ENCODE measurements at regions not wholly inside any gene's neighbourhood (a gene's known extent, or its start where the extent isn't known, plus 50 kb on each side); places are given as distances from the start of the nearest gene placed in this dataset.

DNA sequence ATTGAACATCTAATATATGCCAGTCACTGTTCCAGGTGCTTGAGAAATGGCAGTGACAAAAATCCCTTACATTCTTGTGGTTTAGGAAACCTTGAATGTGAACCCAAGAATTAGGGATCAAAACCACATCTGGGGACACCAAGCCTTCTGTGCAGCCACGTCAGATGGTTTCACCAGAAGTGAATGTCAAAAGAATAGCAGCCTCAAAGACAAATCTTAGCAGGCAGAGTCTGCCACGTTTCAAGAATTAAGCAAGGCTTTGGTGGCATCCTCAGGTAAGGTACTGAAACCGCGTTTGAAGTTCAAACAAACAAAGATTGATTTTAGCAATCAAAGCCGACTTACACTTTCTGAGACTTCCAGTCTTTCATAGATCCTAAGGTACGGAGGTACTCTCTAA is 225.5 kb upstream of the GNAI1 start:
- CTCF ChIA-PET (ENCODE audit: partially characterized antibody), result no interaction called here
- Mint-ChIP-seq H3K9me3 (peaks cover 0 to 19% (median 6%) of the 10 kb centered on the region in 8 donors), H3K36me3 (no peaks in the 10 kb centered on the region), H3K4me1 (no peaks in the 10 kb centered on the region), H3K27me3 (no peaks in the 10 kb centered on the region), H3K27ac (no peak overlapping the region), H3K4me3 (no peak overlapping the region)
- DNase-seq, result no peak
- intact Hi-C loops (cut with micrococcal nuclease), result no loop called here
- Histone ChIP-seq H3K9me3 (ENCODE audit: control insufficient read depth in 1 of 2, low read length in 2 of 2) (no peaks in the 10 kb centered on the region), H3K4me1 (ENCODE audit: insufficient read depth, low read length) (no peaks in the 10 kb centered on the region), H3K27ac (ENCODE audit: low read depth, low read length) (no peak overlapping the region), H3K27me3 (ENCODE audit: insufficient read depth, low read length) (no peaks in the 10 kb centered on the region), H3K36me3 (ENCODE audit: insufficient read depth, low read length) (no peaks in the 10 kb centered on the region), H3K4me3 (ENCODE audit: low read length in 2 of 2) (no peak overlapping the region)
- POLR2A ChIA-PET (ENCODE audit: partially characterized antibody), result no interaction called here

DNA sequence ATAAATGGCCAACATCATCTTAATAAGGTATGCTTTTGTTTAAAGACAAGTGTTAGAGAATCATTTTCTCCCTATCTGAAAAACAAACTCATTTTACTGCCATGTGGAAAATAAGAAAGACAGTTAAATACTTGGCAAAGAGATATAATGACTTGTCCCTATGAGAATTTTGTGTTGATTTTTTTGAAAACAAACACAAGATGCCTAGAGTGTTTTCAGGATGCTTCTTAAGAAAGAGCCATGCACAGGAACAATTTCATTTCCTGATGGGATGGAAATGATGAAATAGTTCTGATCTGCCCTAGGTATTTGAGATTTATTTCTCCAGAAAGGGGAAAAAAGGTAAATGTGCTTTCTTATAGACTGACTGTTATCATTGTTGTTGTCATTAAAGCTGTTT is 237.5 kb upstream of the GNAI1 start:
- H3K36me3 Mint-ChIP-seq, result no peaks in the 10 kb centered on the region
- intact Hi-C loops (cut with micrococcal nuclease), result no loop called here
- no peak overlapping the region for H3K4me3 Mint-ChIP-seq
- H3K9me3 Mint-ChIP-seq, result peaks cover 3 to 20% (median 7%) of the 10 kb centered on the region in 8 donors
- Histone ChIP-seq H3K4me1 (ENCODE audit: insufficient read depth, low read length) (no peaks in the 10 kb centered on the region), H3K4me3 (ENCODE audit: low read length in 2 of 2) (no peak overlapping the region), H3K36me3 (ENCODE audit: insufficient read depth, low read length) (no peaks in the 10 kb centered on the region), H3K9me3 (ENCODE audit: control insufficient read depth in 1 of 2, low read length in 2 of 2) (no peaks in the 10 kb centered on the region), H3K27me3 (ENCODE audit: insufficient read depth, low read length) (no peaks in the 10 kb centered on the region), H3K27ac (ENCODE audit: low read depth, low read length) (no peak overlapping the region)
- H3K27me3 Mint-ChIP-seq, result no peaks in the 10 kb centered on the region
- DNase-seq, result no peak
- CTCF ChIA-PET (ENCODE audit: partially characterized antibody), result no interaction called here
- H3K4me1 Mint-ChIP-seq, result no peaks in the 10 kb centered on the region
- POLR2A ChIA-PET (ENCODE audit: partially characterized antibody), result no interaction called here
- H3K27ac Mint-ChIP-seq, result no peak overlapping the region

DNA sequence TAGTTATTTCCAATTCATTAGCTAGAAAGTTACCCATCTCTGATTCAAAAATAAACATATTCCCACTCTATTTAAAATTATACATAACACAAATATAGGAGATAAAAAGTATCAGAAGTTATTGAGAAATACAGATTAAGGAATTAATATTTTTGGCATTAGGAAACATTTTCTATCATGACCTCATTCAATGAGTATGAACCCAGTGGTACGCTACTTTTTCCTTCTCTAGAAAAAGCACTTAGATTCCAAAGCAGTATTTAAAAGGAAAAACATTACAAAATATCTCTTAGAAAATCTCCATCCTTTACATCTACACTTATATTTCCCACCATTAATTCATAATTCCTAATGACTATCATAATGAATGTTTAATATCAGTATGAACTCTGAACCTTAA is 240.6 kb upstream of the GNAI1 start:
- H3K27ac ChIP-seq (ENCODE audit: low read depth, low read length), result no peak overlapping the region
- no peaks in the 10 kb centered on the region for H3K27me3 ChIP-seq (ENCODE audit: insufficient read depth, low read length)
- Mint-ChIP-seq H3K4me3 (no peak overlapping the region), H3K27ac (no peak overlapping the region), H3K36me3 (no peaks in the 10 kb centered on the region), H3K27me3 (no peaks in the 10 kb centered on the region), H3K4me1 (no peaks in the 10 kb centered on the region), H3K9me3 (peaks cover 2 to 14% (median 7%) of the 10 kb centered on the region in 8 donors)
- intact Hi-C loops (cut with micrococcal nuclease), result no loop called here
- H3K36me3 ChIP-seq (ENCODE audit: insufficient read depth, low read length), result no peaks in the 10 kb centered on the region
- CTCF ChIA-PET (ENCODE audit: partially characterized antibody), result no interaction called here
- H3K4me3 ChIP-seq (ENCODE audit: low read length in 2 of 2), result no peak overlapping the region
- H3K4me1 ChIP-seq (ENCODE audit: insufficient read depth, low read length), result no peaks in the 10 kb centered on the region
- no peaks in the 10 kb centered on the region for H3K9me3 ChIP-seq (ENCODE audit: control insufficient read depth in 1 of 2, low read length in 2 of 2)
- no peak for DNase-seq
- POLR2A ChIA-PET (ENCODE audit: partially characterized antibody), result interaction anchor here (0.6 kb wide), 1 partner anchor 9 kb away, joined by 3 read pairs; no protein-coding TSS in a partner anchor

DNA sequence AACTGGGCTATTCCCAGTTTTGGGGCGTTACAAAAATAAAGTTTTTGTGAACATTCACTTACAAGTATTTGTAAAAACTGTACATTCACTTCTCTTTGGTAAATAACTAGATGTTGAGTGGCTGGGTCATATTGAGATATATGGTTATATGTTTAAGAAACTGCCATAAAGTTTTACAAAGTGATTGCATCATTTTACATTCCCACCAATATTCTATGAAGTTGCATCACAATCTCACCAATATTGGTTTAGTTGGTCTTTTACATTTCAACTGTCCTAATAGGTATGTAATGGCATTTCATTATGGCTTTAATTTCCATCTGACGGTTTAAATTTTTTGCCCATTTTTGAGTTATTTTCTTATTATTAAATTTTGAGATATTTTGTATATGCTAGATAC is 251.7 kb upstream of the GNAI1 start:
- H3K9me3 ChIP-seq (ENCODE audit: control insufficient read depth in 1 of 2, low read length in 2 of 2), result no peaks in the 10 kb centered on the region
- H3K9me3 Mint-ChIP-seq, result peaks cover 0 to 7% (median 3%) of the 10 kb centered on the region in 8 donors
- no peaks in the 10 kb centered on the region for H3K36me3 ChIP-seq (ENCODE audit: insufficient read depth, low read length)
- no peaks in the 10 kb centered on the region for H3K27me3 Mint-ChIP-seq
- H3K4me1 Mint-ChIP-seq, result no peaks in the 10 kb centered on the region
- intact Hi-C loops (cut with micrococcal nuclease), result no loop called here
- no peak overlapping the region for H3K27ac Mint-ChIP-seq
- no peak for DNase-seq
- no peak overlapping the region for H3K4me3 ChIP-seq (ENCODE audit: low read length in 2 of 2)
- H3K4me3 Mint-ChIP-seq, result no peak overlapping the region
- H3K36me3 Mint-ChIP-seq, result no peaks in the 10 kb centered on the region
- H3K27ac ChIP-seq (ENCODE audit: low read depth, low read length), result no peak overlapping the region
- no peaks in the 10 kb centered on the region for H3K4me1 ChIP-seq (ENCODE audit: insufficient read depth, low read length)
- H3K27me3 ChIP-seq (ENCODE audit: insufficient read depth, low read length), result no peaks in the 10 kb centered on the region
- CTCF ChIA-PET (ENCODE audit: partially characterized antibody), result no interaction called here
- POLR2A ChIA-PET (ENCODE audit: partially characterized antibody), result no interaction called here

GRCh38 chr7:79880312-79880711 is 254.3 kb upstream of the GNAI1 start:
- no peaks in the 10 kb centered on the region for H3K9me3 ChIP-seq (ENCODE audit: control insufficient read depth in 1 of 2, low read length in 2 of 2)
- no peak overlapping the region for H3K4me3 ChIP-seq (ENCODE audit: low read length in 2 of 2)
- Mint-ChIP-seq H3K27ac (no peak overlapping the region), H3K4me1 (no peaks in the 10 kb centered on the region), H3K9me3 (peaks cover 0 to 11% (median 7%) of the 10 kb centered on the region in 8 donors), H3K4me3 (no peak overlapping the region), H3K27me3 (no peaks in the 10 kb centered on the region), H3K36me3 (no peaks in the 10 kb centered on the region)
- no peaks in the 10 kb centered on the region for H3K4me1 ChIP-seq (ENCODE audit: insufficient read depth, low read length)
- CTCF ChIA-PET (ENCODE audit: partially characterized antibody), result no interaction called here
- intact Hi-C loops (cut with micrococcal nuclease), result no loop called here
- no peak for DNase-seq
- no peaks in the 10 kb centered on the region for H3K36me3 ChIP-seq (ENCODE audit: insufficient read depth, low read length)
- H3K27me3 ChIP-seq (ENCODE audit: insufficient read depth, low read length), result no peaks in the 10 kb centered on the region
- POLR2A ChIA-PET (ENCODE audit: partially characterized antibody), result no interaction called here
- H3K27ac ChIP-seq (ENCODE audit: low read depth, low read length), result no peak overlapping the region

DNA sequence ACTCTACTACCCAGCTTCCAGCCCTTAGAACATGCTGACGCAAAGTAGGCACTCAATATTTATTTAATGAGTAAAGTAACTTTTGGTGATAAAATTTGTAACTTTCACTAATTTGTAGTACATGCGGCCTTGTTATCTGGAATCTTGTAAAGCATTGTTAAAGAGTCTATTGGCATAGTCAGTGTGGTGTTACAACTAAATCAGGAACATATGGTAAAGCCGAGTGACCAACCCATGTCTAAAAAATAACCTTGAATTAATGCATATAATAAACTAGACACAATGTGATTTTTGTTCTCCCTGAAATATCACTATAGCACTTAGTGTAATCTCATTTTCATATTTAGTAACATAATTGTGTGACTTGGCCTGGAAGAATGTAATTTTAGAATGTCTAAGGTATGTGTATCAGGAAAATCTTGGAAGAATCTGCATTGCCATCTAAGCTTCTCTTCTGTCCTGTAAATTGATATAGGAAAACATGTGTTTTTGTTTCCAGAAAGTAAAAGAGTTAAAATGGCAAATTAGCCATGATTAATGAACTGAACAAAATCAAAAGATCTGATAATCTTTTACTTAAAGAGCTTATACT is 256.7 kb upstream of the GNAI1 start:
- no peak overlapping the region for H3K27ac ChIP-seq (ENCODE audit: low read depth, low read length)
- Mint-ChIP-seq H3K27me3 (no peaks in the 10 kb centered on the region), H3K4me1 (no peaks in the 10 kb centered on the region), H3K4me3 (no peak overlapping the region), H3K9me3 (peaks cover 0 to 11% (median 7%) of the 10 kb centered on the region in 8 donors), H3K27ac (no peak overlapping the region), H3K36me3 (no peaks in the 10 kb centered on the region)
- no peaks in the 10 kb centered on the region for H3K27me3 ChIP-seq (ENCODE audit: insufficient read depth, low read length)
- no peak for DNase-seq
- ChIA-PET POLR2A (ENCODE audit: partially characterized antibody) (no interaction called here), CTCF (ENCODE audit: partially characterized antibody) (no interaction called here)
- no peaks in the 10 kb centered on the region for H3K36me3 ChIP-seq (ENCODE audit: insufficient read depth, low read length)
- intact Hi-C loops (cut with micrococcal nuclease), result no loop called here
- H3K9me3 ChIP-seq (ENCODE audit: control insufficient read depth in 1 of 2, low read length in 2 of 2), result no peaks in the 10 kb centered on the region
- H3K4me3 ChIP-seq (ENCODE audit: low read length in 2 of 2), result no peak overlapping the region
- no peaks in the 10 kb centered on the region for H3K4me1 ChIP-seq (ENCODE audit: insufficient read depth, low read length)

- Histone ChIP-seq H3K9me3 (ENCODE audit: control insufficient read depth in 1 of 2, low read length in 2 of 2) (no peaks in the 10 kb centered on the region), H3K4me3 (ENCODE audit: low read length in 2 of 2) (no peak overlapping the region), H3K27ac (ENCODE audit: low read depth, low read length) (no peak overlapping the region), H3K36me3 (ENCODE audit: insufficient read depth, low read length) (no peaks in the 10 kb centered on the region), H3K27me3 (ENCODE audit: insufficient read depth, low read length) (no peaks in the 10 kb centered on the region), H3K4me1 (ENCODE audit: insufficient read depth, low read length) (no peaks in the 10 kb centered on the region)
- no peak overlapping the region for H3K27ac Mint-ChIP-seq
- H3K9me3 Mint-ChIP-seq, result peaks cover 0 to 11% (median 7%) of the 10 kb centered on the region in 8 donors
- H3K36me3 Mint-ChIP-seq, result no peaks in the 10 kb centered on the region
- H3K27me3 Mint-ChIP-seq, result no peaks in the 10 kb centered on the region
- H3K4me1 Mint-ChIP-seq, result no peaks in the 10 kb centered on the region
- CTCF ChIA-PET (ENCODE audit: partially characterized antibody), result interaction anchor here (1.0 kb wide), 1 partner anchor 14 kb away, joined by 3 read pairs; no protein-coding TSS in a partner anchor
- intact Hi-C loops (cut with micrococcal nuclease), result no loop called here
- POLR2A ChIA-PET (ENCODE audit: partially characterized antibody), result no interaction called here
- no peak for DNase-seq
- no peak overlapping the region for H3K4me3 Mint-ChIP-seq
Observed at GRCh38 chr7:79876848-79877252, 257.8 kb upstream of the GNAI1 start.

GRCh38 chr7:79874797-79875196 is 259.8 kb upstream of the GNAI1 start:
- ChIA-PET POLR2A (ENCODE audit: partially characterized antibody) (no interaction called here), CTCF (ENCODE audit: partially characterized antibody) (no interaction called here)
- DNase-seq, result no peak
- Mint-ChIP-seq H3K27ac (no peak overlapping the region), H3K36me3 (no peaks in the 10 kb centered on the region), H3K4me3 (no peak overlapping the region), H3K9me3 (peaks cover 0 to 10% (median 6%) of the 10 kb centered on the region in 8 donors), H3K27me3 (no peaks in the 10 kb centered on the region), H3K4me1 (no peaks in the 10 kb centered on the region)
- no peaks in the 10 kb centered on the region for H3K9me3 ChIP-seq (ENCODE audit: control insufficient read depth in 1 of 2, low read length in 2 of 2)
- H3K27ac ChIP-seq (ENCODE audit: low read depth, low read length), result no peak overlapping the region
- no peaks in the 10 kb centered on the region for H3K36me3 ChIP-seq (ENCODE audit: insufficient read depth, low read length)
- no peak overlapping the region for H3K4me3 ChIP-seq (ENCODE audit: low read length in 2 of 2)
- no peaks in the 10 kb centered on the region for H3K4me1 ChIP-seq (ENCODE audit: insufficient read depth, low read length)
- H3K27me3 ChIP-seq (ENCODE audit: insufficient read depth, low read length), result no peaks in the 10 kb centered on the region
- intact Hi-C loops (cut with micrococcal nuclease), result no loop called here

Data from CD4-positive, alpha-beta memory T cell (primary cell).